Dendritic cell treated with granulocyte-macrophage colony-stimulating factor and Interleukin-4, amounts not matched to agents 40 ng/mL and 50 ng/mL, for 4 days (primary cell): ENCODE measurements at regions not wholly inside any gene's neighbourhood (a gene's known extent, or its start where the extent isn't known, plus 50 kb on each side); places are given as distances from the start of the nearest gene placed in this dataset.

Experiments
- H3K27ac Mint-ChIP-seq: one replicate; pipeline ENCODE4 v1.8.0; 2022; ENCODE audit warnings: mild to moderate bottlenecking, mixed read lengths
- H3K27me3 Mint-ChIP-seq: one replicate; pipeline ENCODE4 v1.8.0; 2022; ENCODE audit warnings: mild to moderate bottlenecking, mixed read lengths
- H3K36me3 Mint-ChIP-seq: one replicate; pipeline ENCODE4 v1.8.0; 2022; ENCODE audit warnings: low read depth, mixed read lengths
- H3K4me1 Mint-ChIP-seq: one replicate; pipeline ENCODE4 v1.8.0; 2022; ENCODE audit warnings: low read depth, mixed read lengths
- H3K4me3 Mint-ChIP-seq: one replicate; pipeline ENCODE4 v1.8.0; 2022; ENCODE audit warnings: mild to moderate bottlenecking, moderate library complexity, mixed read lengths
- H3K9me3 Mint-ChIP-seq: one replicate; pipeline ENCODE4 v1.8.0; 2022; ENCODE audit warnings: mixed read lengths
- intact Hi-C: fragments of 100-400 bp; cut with micrococcal nuclease; formaldehyde crosslinking; loops from one replicate; pipeline ENCODE4 v1.15.0; 2022

DNA sequence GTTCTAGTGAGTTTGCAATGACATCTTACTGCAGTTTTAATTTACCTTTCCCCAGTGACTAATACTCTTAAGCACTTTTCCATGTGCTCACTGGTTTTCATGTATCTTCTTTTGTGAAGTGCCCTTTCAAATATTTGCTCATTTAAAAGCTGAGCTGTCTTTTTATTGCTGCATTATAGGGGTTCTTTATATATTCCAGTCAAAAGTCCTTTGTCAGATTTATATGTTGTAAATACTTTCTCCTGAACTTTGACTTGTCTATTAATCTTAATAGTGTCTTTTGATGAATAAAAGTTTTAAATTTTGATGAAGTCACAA is 50.2 kb upstream of the ELOVL5 start:
- no peaks in the 10 kb centered on the region for H3K9me3 Mint-ChIP-seq

DNA sequence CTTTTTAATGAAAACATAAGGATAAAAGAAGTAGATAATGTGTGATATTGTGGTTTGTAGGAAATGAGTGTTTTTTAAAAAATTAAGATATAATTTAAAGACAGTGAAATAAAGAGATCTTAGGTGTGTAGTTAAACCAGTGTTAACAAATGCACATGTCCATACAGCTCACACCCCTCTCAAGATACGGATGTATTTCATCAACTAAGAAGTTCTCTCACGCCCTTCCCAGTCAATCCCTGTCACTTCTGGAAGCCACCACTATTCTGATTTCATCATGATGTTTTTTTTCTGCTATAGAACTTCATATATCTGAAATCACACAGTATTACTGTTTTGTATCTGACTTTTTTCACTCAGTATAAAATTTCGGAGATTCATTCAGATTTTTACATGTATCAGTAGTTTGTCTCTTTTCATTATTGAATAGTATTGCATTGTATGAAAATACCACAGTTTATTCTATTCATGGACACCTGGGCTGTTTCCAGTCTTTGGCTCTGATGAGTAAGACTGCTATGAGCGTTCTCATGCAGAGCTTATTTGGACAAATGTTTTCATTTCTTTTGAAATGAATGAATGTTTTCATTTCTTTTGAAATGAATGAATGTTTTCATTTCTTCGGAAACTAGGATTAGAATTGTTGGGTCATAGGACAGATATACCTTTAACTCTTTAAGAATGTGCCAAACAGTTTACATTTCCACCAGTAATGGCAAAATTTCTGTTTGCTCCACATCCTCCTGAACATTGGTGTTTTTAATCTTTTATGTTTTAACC is 49.7 kb upstream of the ELOVL5 start:
- H3K27ac Mint-ChIP-seq = no peak overlapping the region
- H3K4me3 Mint-ChIP-seq = no peak overlapping the region
- no peaks in the 10 kb centered on the region for H3K4me1 Mint-ChIP-seq
- H3K9me3 Mint-ChIP-seq = no peaks in the 10 kb centered on the region
- no peaks in the 10 kb centered on the region for H3K36me3 Mint-ChIP-seq
- intact Hi-C loops = no loop called here
- peaks cover 3% of the 10 kb centered on the region for H3K27me3 Mint-ChIP-seq

More for the DNA sequence above, 50.2 kb upstream of the ELOVL5 start:
- Mint-ChIP-seq H3K4me1 (no peaks in the 10 kb centered on the region), H3K36me3 (no peaks in the 10 kb centered on the region), H3K4me3 (no peak overlapping the region), H3K27me3 (peaks cover 3% of the 10 kb centered on the region), H3K27ac (no peak overlapping the region)
- intact Hi-C loops = no loop called here
